ENCODE measurements at regions not wholly inside any gene's neighbourhood (a gene's known extent, or its start where the extent isn't known, plus 50 kb on each side); places are given as distances from the start of the nearest gene placed in this dataset.

DNA sequence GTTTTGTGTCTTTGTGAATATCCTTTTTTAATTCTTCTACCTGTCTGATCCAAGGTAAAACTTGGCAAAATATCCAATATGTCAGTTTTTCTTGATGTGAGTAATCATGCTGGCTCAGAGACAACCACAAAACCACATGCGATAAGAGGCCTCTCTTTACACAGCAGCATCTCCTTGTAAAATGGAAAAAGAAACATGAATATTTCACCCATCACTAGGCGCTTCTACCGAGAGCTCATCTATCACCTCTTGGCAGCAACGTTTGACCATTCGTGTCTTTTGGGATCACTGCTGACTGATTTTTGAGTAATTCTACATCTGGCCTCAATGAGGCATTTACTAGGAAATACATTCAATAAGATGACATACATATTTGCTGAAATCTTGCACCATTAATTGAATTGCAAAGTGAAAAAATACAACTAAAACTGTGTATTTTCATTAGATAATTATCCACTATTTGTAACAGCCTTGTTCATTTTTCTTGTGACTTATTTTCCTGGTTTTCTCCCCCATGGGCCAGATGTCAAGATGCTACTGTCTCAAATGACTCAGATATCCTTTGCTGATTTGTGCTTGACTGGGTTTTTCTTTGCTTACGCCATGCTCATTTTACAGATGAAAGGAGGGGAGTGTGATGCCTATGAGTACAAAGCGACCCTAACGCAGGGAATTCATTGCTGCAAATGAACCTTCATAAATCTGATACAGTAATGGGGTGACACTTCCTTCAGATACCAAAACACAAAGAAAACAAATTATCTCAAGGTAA, 467.5 kb downstream of the FBXO15 start:
- H3K4me3 Mint-ChIP-seq = no peak overlapping the region
- H2AFZ ChIP-seq = no peak overlapping the region
- no peaks in the 10 kb centered on the region for H3K27me3 Mint-ChIP-seq (ENCODE audit: insufficient read depth, low read depth, poor library complexity)
- H3K36me3 Mint-ChIP-seq (ENCODE audit: low read depth) = no peaks in the 10 kb centered on the region
- TF ChIP-seq EZH2 (IDR thresholded peaks at IDR 0.05; ENCODE audit: low read depth, unreplicated experiment) (no peak), STAT1 (IDR thresholded peaks at IDR 0.05; ENCODE audit: unreplicated experiment) (no peak), ZNF331 (CRISPR knock-in tag; IDR thresholded peaks at IDR 0.05; ENCODE audit: low read depth) (no peak), CREB1 (CRISPR knock-in tag; IDR thresholded peaks at IDR 0.05; ENCODE audit: low read depth) (no peak), CTCF (conservative IDR thresholded peaks at IDR 0.05; ENCODE audit: low read depth in 2 of 2) (no peak), NANOG (IDR thresholded peaks at IDR 0.05; ENCODE audit: borderline replicate concordance) (no peak), ZNF114 (CRISPR knock-in tag; IDR thresholded peaks at IDR 0.05) (no peak), EZH2phosphoT487 (IDR thresholded peaks at IDR 0.05; ENCODE audit: unreplicated experiment) (no peak), ETS1 (IDR thresholded peaks at IDR 0.05) (no peak), JUNB (IDR thresholded peaks at IDR 0.05; ENCODE audit: unreplicated experiment) (no peak), POLR2AphosphoS5 (IDR thresholded peaks at IDR 0.05; ENCODE audit: low read depth) (no peak)
- TF ChIP-seq, protein P1, sequence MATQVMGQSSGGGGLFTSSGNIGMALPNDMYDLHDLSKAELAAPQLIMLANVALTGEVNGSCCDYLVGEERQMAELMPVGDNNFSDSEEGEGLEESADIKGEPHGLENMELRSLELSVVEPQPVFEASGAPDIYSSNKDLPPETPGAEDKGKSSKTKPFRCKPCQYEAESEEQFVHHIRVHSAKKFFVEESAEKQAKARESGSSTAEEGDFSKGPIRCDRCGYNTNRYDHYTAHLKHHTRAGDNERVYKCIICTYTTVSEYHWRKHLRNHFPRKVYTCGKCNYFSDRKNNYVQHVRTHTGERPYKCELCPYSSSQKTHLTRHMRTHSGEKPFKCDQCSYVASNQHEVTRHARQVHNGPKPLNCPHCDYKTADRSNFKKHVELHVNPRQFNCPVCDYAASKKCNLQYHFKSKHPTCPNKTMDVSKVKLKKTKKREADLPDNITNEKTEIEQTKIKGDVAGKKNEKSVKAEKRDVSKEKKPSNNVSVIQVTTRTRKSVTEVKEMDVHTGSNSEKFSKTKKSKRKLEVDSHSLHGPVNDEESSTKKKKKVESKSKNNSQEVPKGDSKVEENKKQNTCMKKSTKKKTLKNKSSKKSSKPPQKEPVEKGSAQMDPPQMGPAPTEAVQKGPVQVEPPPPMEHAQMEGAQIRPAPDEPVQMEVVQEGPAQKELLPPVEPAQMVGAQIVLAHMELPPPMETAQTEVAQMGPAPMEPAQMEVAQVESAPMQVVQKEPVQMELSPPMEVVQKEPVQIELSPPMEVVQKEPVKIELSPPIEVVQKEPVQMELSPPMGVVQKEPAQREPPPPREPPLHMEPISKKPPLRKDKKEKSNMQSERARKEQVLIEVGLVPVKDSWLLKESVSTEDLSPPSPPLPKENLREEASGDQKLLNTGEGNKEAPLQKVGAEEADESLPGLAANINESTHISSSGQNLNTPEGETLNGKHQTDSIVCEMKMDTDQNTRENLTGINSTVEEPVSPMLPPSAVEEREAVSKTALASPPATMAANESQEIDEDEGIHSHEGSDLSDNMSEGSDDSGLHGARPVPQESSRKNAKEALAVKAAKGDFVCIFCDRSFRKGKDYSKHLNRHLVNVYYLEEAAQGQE (IDR thresholded peaks at IDR 0.05; ENCODE audit: unreplicated experiment) = no peak
- ATAC-seq (no peak), DNase-seq (ENCODE audit: low spot score) (no peak)
- H3K9me2 ChIP-seq (ENCODE audit: insufficient read depth) = no peaks in the 10 kb centered on the region
- H3K4me2 ChIP-seq = no peak overlapping the region
- no peak overlapping the region for H3K27ac Mint-ChIP-seq
- H3K4me3 ChIP-seq = no peak overlapping the region
- no peaks in the 10 kb centered on the region for H3K79me2 ChIP-seq (replicated peaks; ENCODE audit: insufficient read depth)
- H3K27me3 ChIP-seq (ENCODE audit: insufficient read depth) = no peaks in the 10 kb centered on the region
- no peaks in the 10 kb centered on the region for H3K9me3 Mint-ChIP-seq
- H3K36me3 ChIP-seq (ENCODE audit: insufficient read depth) = no peaks in the 10 kb centered on the region
- H3K4me1 ChIP-seq (ENCODE audit: insufficient read depth) = no peaks in the 10 kb centered on the region
- no peaks in the 10 kb centered on the region for H4K20me1 ChIP-seq (replicated peaks; ENCODE audit: insufficient read depth)
- no peak overlapping the region for H3K27ac ChIP-seq (ENCODE audit: low read depth)
- no peaks in the 10 kb centered on the region for H3F3A ChIP-seq (replicated peaks; ENCODE audit: low read depth)
- no peaks in the 10 kb centered on the region for H3K4me1 Mint-ChIP-seq

Data from GM23338 (cell line).